ENCODE measurements at regions not wholly inside any gene's neighbourhood (a gene's known extent, or its start where the extent isn't known, plus 50 kb on each side); places are given as distances from the start of the nearest gene placed in this dataset.

DNA sequence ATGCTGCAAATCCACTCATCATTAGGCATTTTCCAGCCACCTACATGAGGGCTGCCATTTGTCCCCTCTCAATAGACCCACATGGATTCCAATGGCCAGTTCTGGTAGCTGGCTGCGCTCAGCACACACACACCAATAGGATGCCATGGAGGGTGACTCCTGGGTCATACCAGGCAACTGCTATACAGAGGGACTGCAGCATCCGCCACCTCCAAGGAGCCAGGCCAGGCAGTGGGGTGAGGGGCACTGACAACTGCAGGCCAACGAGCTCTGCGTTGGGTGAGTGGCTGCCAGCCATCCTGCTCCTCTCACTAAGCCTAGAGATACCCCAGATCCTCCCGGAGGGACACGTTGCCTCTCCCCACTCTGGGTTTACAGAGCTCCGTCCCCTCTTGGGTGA, 118.8 kb upstream of the NANOS1 start:
- Histone ChIP-seq H3K14ac (ENCODE audit: low read length) (no peak overlapping the region), H2AK5ac (ENCODE audit: low read depth, low read length) (no peak overlapping the region), H3K9me3 (replicated peaks in 1 of 2; ENCODE audit: control insufficient read depth in 2 of 2, insufficient read depth in 1 of 2, low read depth in 1 of 2, low read length in 2 of 2) (no peaks in the 10 kb centered on the region), H2AFZ (ENCODE audit: low read length) (no peak overlapping the region), H3K79me1 (ENCODE audit: low read depth, low read length) (no peaks in the 10 kb centered on the region), H2BK120ac (ENCODE audit: low read depth, low read length) (no peak overlapping the region), H3K4ac (ENCODE audit: low read length) (no peak overlapping the region), H3K4me3 (ENCODE audit: low read length in 2 of 2) (no peak overlapping the region), H3K4me1 (ENCODE audit: control insufficient read depth in 2 of 2, insufficient read depth in 1 of 2, low read depth in 1 of 2, low read length in 2 of 2) (peaks cover 0 to 3% of the 10 kb centered on the region in 2 donors), H2BK12ac (ENCODE audit: low read length) (no peak overlapping the region), H3K27me3 (ENCODE audit: control insufficient read depth in 3 of 3, insufficient read depth in 3 of 3, low read depth in 1 of 3, low read length in 3 of 3) (no peaks in the 10 kb centered on the region), H4K91ac (ENCODE audit: low read depth, low read length, poor library complexity) (peak overlapping the region; percentile 22), H3K4me2 (ENCODE audit: insufficient read depth, low read length, poor library complexity, severe bottlenecking) (no peak overlapping the region), H2BK15ac (ENCODE audit: low read length) (no peak overlapping the region), H3K27ac (replicated peaks; ENCODE audit: low read length) (no peak overlapping the region), H3K36me3 (replicated peaks in 1 of 2; ENCODE audit: control insufficient read depth in 2 of 2, insufficient read depth in 2 of 2, low read length in 2 of 2) (no peaks in the 10 kb centered on the region), H3K23ac (ENCODE audit: low read depth, low read length, poor library complexity) (no peak overlapping the region), H2BK5ac (ENCODE audit: low read length) (no peak overlapping the region), H3K18ac (ENCODE audit: low read length) (peak overlapping the region; percentile 80), H4K8ac (ENCODE audit: low read depth, low read length) (no peak overlapping the region), H3K9ac (ENCODE audit: low read depth, low read length, poor library complexity) (no peak overlapping the region)
- WGBS, 2 donors (ENCODE audit: extremely low coverage in 2 of 2, insufficient read length in 2 of 2, insufficient replicate concordance in 1 of 2) = no CpG with 5 or more reads among the region's 7 CpGs
- no peak for DNase-seq (ENCODE audit: low spot score)

DNA sequence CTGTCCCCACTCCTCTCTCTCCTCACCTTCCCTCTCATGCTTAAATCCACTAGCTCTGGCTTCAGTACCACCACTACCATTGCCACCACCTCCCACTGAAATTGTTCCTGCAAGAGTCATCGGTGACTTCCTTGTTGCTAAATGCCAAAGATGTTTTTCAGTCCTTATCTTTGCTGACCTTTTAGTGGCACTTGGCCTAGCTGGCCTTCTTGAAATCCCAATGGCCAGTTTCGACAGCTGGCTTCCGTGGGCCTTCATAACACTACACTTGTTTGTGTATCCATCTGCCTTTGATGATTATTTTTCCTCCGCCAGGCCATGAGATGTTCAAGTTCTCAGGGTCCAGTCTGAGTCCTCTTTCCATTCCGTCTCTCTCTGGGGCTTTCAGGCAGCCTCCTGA, 118.2 kb upstream of the NANOS1 start:
- no peak overlapping the region for H3K18ac ChIP-seq (ENCODE audit: low read length)
- H2AFZ ChIP-seq (ENCODE audit: low read length) = no peak overlapping the region
- H3K79me1 ChIP-seq (ENCODE audit: low read depth, low read length) = no peaks in the 10 kb centered on the region
- H2BK120ac ChIP-seq (ENCODE audit: low read depth, low read length) = no peak overlapping the region
- no peak overlapping the region for H3K9ac ChIP-seq (ENCODE audit: low read depth, low read length, poor library complexity)
- H3K14ac ChIP-seq (ENCODE audit: low read length) = no peak overlapping the region
- no peak overlapping the region for H2BK12ac ChIP-seq (ENCODE audit: low read length)
- no peak overlapping the region for H3K27ac ChIP-seq (replicated peaks; ENCODE audit: low read length)
- H3K9me3 ChIP-seq (replicated peaks in 1 of 2; ENCODE audit: control insufficient read depth in 2 of 2, insufficient read depth in 1 of 2, low read depth in 1 of 2, low read length in 2 of 2) = no peaks in the 10 kb centered on the region
- H3K27me3 ChIP-seq (ENCODE audit: control insufficient read depth in 3 of 3, insufficient read depth in 3 of 3, low read depth in 1 of 3, low read length in 3 of 3) = no peaks in the 10 kb centered on the region
- no peak overlapping the region for H2AK5ac ChIP-seq (ENCODE audit: low read depth, low read length)
- peaks cover 0 to 3% of the 10 kb centered on the region in 2 donors for H3K4me1 ChIP-seq (ENCODE audit: control insufficient read depth in 2 of 2, insufficient read depth in 1 of 2, low read depth in 1 of 2, low read length in 2 of 2)
- H2BK15ac ChIP-seq (ENCODE audit: low read length) = no peak overlapping the region
- no CpG with 5 or more reads among the region's 5 CpGs for whole genome bisulfite sequencing, 2 donors (ENCODE audit: extremely low coverage in 2 of 2, insufficient read length in 2 of 2, insufficient replicate concordance in 1 of 2)
- DNase-seq (ENCODE audit: low spot score) = no peak
- no peak overlapping the region for H2BK5ac ChIP-seq (ENCODE audit: low read length)
- no peak overlapping the region for H4K8ac ChIP-seq (ENCODE audit: low read depth, low read length)
- H3K4ac ChIP-seq (ENCODE audit: low read length) = no peak overlapping the region
- no peak overlapping the region for H3K4me2 ChIP-seq (ENCODE audit: insufficient read depth, low read length, poor library complexity, severe bottlenecking)
- H3K4me3 ChIP-seq (ENCODE audit: low read length in 2 of 2) = no peak overlapping the region
- H3K36me3 ChIP-seq (replicated peaks in 1 of 2; ENCODE audit: control insufficient read depth in 2 of 2, insufficient read depth in 2 of 2, low read length in 2 of 2) = no peaks in the 10 kb centered on the region
- no peak overlapping the region for H4K91ac ChIP-seq (ENCODE audit: low read depth, low read length, poor library complexity)
- no peak overlapping the region for H3K23ac ChIP-seq (ENCODE audit: low read depth, low read length, poor library complexity)

DNA sequence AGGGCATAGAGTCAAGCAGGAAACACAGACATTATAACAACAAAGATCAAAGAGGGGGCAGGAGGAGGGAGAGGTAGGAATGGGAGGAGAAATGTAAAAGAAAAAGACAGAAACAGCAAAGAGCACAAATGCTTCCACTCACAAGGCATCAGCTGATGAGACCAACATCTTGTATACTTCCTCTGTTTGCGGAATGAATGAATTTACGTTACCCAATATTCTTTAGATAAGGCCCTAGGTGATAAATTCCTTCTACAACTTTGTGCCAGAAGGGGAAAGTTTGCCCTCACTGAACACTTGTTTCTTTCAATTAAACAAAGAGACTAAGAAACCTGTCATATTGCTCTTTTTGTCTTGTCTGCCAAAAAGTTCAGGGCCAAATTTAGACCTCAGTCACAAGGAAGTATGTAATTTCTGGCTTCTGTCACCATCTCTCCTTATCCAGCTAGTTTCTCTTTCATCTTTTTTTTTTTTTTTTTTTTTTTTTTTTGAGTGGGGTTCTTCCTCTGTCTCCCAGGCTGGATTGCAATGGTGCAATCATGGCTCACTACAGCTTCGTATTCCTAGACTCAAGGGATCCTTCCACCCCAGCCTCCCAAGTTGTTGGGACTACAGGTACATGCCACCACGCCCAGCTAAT, 116.4 kb upstream of the NANOS1 start:
- Histone ChIP-seq H3K27me3 (ENCODE audit: control insufficient read depth in 3 of 3, insufficient read depth in 3 of 3, low read depth in 1 of 3, low read length in 3 of 3) (no peaks in the 10 kb centered on the region), H2BK12ac (ENCODE audit: low read length) (no peak overlapping the region), H3K9me3 (replicated peaks in 1 of 2; ENCODE audit: control insufficient read depth in 2 of 2, insufficient read depth in 1 of 2, low read depth in 1 of 2, low read length in 2 of 2) (no peaks in the 10 kb centered on the region), H3K27ac (replicated peaks; ENCODE audit: low read length) (no peak overlapping the region), H3K4me3 (ENCODE audit: low read length in 2 of 2) (no peak overlapping the region), H3K9ac (ENCODE audit: low read depth, low read length, poor library complexity) (no peak overlapping the region), H2AFZ (ENCODE audit: low read length) (no peak overlapping the region), H4K8ac (ENCODE audit: low read depth, low read length) (no peak overlapping the region), H3K18ac (ENCODE audit: low read length) (no peak overlapping the region), H3K4me2 (ENCODE audit: insufficient read depth, low read length, poor library complexity, severe bottlenecking) (no peak overlapping the region), H3K36me3 (replicated peaks in 1 of 2; ENCODE audit: control insufficient read depth in 2 of 2, insufficient read depth in 2 of 2, low read length in 2 of 2) (no peaks in the 10 kb centered on the region), H2BK5ac (ENCODE audit: low read length) (no peak overlapping the region), H2BK120ac (ENCODE audit: low read depth, low read length) (no peak overlapping the region), H3K4ac (ENCODE audit: low read length) (no peak overlapping the region), H4K91ac (ENCODE audit: low read depth, low read length, poor library complexity) (no peak overlapping the region), H3K4me1 (ENCODE audit: control insufficient read depth in 2 of 2, insufficient read depth in 1 of 2, low read depth in 1 of 2, low read length in 2 of 2) (peaks cover 0 to 9% of the 10 kb centered on the region in 2 donors), H3K23ac (ENCODE audit: low read depth, low read length, poor library complexity) (no peak overlapping the region), H3K14ac (ENCODE audit: low read length) (no peak overlapping the region), H2BK15ac (ENCODE audit: low read length) (no peak overlapping the region), H2AK5ac (ENCODE audit: low read depth, low read length) (no peak overlapping the region), H3K79me1 (ENCODE audit: low read depth, low read length) (no peaks in the 10 kb centered on the region)
- no peak for DNase-seq (ENCODE audit: low spot score)
- no CpG with 5 or more reads among the region's 4 CpGs for WGBS, 2 donors (ENCODE audit: extremely low coverage in 2 of 2, insufficient read length in 2 of 2, insufficient replicate concordance in 1 of 2)

DNA sequence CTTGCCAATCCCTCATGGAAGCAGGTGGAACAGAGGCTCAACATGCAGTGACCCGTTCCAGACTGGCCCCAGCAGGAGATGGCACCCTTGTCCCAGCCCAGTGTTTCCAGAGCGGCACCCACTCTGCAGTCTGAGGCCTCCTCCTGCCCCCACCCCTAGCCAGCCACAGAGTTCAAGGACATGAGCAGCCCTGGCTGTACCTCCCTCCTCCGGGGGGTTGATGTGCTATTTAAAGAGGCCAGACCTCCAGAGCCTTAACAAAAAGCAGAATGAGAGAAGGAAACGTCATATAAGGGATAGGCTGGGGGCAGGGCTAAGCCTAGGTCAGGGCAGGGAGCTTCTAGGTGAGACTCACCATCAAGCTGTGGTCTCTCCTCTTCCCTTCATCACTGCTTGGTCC, 115.7 kb upstream of the NANOS1 start:
- no peaks in the 10 kb centered on the region for H3K36me3 ChIP-seq (replicated peaks in 1 of 2; ENCODE audit: control insufficient read depth in 2 of 2, insufficient read depth in 2 of 2, low read length in 2 of 2)
- no peak overlapping the region for H3K4me2 ChIP-seq (ENCODE audit: insufficient read depth, low read length, poor library complexity, severe bottlenecking)
- H3K23ac ChIP-seq (ENCODE audit: low read depth, low read length, poor library complexity) = no peak overlapping the region
- H3K4me3 ChIP-seq (ENCODE audit: low read length in 2 of 2) = no peak overlapping the region
- H3K18ac ChIP-seq (ENCODE audit: low read length) = no peak overlapping the region
- WGBS, 2 donors (ENCODE audit: extremely low coverage in 2 of 2, insufficient read length in 2 of 2, insufficient replicate concordance in 1 of 2) = no CpG with 5 or more reads among the region's 4 CpGs
- no peak overlapping the region for H2AK5ac ChIP-seq (ENCODE audit: low read depth, low read length)
- no peak overlapping the region for H4K91ac ChIP-seq (ENCODE audit: low read depth, low read length, poor library complexity)
- H3K9ac ChIP-seq (ENCODE audit: low read depth, low read length, poor library complexity) = no peak overlapping the region
- H3K14ac ChIP-seq (ENCODE audit: low read length) = no peak overlapping the region
- H3K27ac ChIP-seq (replicated peaks; ENCODE audit: low read length) = no peak overlapping the region
- H3K4ac ChIP-seq (ENCODE audit: low read length) = no peak overlapping the region
- H3K27me3 ChIP-seq (ENCODE audit: control insufficient read depth in 3 of 3, insufficient read depth in 3 of 3, low read depth in 1 of 3, low read length in 3 of 3) = no peaks in the 10 kb centered on the region
- H3K9me3 ChIP-seq (replicated peaks in 1 of 2; ENCODE audit: control insufficient read depth in 2 of 2, insufficient read depth in 1 of 2, low read depth in 1 of 2, low read length in 2 of 2) = no peaks in the 10 kb centered on the region
- no peak overlapping the region for H2BK120ac ChIP-seq (ENCODE audit: low read depth, low read length)
- no peak overlapping the region for H4K8ac ChIP-seq (ENCODE audit: low read depth, low read length)
- H3K79me1 ChIP-seq (ENCODE audit: low read depth, low read length) = no peaks in the 10 kb centered on the region
- DNase-seq (ENCODE audit: low spot score) = no peak
- no peak overlapping the region for H2AFZ ChIP-seq (ENCODE audit: low read length)
- peak overlapping the region; percentile 25 for H2BK15ac ChIP-seq (ENCODE audit: low read length)
- H2BK12ac ChIP-seq (ENCODE audit: low read length) = no peak overlapping the region
- H3K4me1 ChIP-seq (ENCODE audit: control insufficient read depth in 2 of 2, insufficient read depth in 1 of 2, low read depth in 1 of 2, low read length in 2 of 2) = peaks cover 0 to 9% of the 10 kb centered on the region in 2 donors
- H2BK5ac ChIP-seq (ENCODE audit: low read length) = no peak overlapping the region
